ENCODE measurements at regions not wholly inside any gene's neighbourhood (a gene's known extent, or its start where the extent isn't known, plus 50 kb on each side); places are given as distances from the start of the nearest gene placed in this dataset.

DNA sequence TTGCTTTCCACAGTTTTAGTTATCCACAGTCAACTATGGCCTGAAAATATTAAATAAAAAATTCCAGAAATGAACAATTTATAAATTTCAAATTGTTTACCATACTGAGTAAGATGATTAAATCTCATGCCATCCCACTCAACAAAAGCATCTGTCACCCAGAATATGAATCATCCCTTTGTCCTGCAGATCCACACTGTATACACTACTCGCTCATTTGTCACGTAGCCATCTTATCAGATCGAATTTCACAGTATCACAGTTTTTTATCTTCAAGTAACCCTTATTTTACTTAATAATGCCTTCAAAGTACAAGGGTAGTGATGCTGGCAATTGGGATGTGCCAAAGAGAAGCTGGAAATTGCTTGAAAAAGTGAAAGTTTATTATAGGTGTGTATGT is 291.8 kb upstream of the LRATD1 start:
- no peaks in the 10 kb centered on the region for H3K9me3 ChIP-seq (ENCODE audit: control insufficient read depth, insufficient read depth, low read depth, low read length)
- no peak overlapping the region for H3K27ac ChIP-seq (ENCODE audit: extremely low read depth, low read depth, low read length)
- no peak overlapping the region for H3K4me3 ChIP-seq (ENCODE audit: low read depth, low read length)
- no peak for TF ChIP-seq GLIS2 (tag by site-specific recombination; IDR thresholded peaks at IDR 0.05)
- TF ChIP-seq, protein P1, sequence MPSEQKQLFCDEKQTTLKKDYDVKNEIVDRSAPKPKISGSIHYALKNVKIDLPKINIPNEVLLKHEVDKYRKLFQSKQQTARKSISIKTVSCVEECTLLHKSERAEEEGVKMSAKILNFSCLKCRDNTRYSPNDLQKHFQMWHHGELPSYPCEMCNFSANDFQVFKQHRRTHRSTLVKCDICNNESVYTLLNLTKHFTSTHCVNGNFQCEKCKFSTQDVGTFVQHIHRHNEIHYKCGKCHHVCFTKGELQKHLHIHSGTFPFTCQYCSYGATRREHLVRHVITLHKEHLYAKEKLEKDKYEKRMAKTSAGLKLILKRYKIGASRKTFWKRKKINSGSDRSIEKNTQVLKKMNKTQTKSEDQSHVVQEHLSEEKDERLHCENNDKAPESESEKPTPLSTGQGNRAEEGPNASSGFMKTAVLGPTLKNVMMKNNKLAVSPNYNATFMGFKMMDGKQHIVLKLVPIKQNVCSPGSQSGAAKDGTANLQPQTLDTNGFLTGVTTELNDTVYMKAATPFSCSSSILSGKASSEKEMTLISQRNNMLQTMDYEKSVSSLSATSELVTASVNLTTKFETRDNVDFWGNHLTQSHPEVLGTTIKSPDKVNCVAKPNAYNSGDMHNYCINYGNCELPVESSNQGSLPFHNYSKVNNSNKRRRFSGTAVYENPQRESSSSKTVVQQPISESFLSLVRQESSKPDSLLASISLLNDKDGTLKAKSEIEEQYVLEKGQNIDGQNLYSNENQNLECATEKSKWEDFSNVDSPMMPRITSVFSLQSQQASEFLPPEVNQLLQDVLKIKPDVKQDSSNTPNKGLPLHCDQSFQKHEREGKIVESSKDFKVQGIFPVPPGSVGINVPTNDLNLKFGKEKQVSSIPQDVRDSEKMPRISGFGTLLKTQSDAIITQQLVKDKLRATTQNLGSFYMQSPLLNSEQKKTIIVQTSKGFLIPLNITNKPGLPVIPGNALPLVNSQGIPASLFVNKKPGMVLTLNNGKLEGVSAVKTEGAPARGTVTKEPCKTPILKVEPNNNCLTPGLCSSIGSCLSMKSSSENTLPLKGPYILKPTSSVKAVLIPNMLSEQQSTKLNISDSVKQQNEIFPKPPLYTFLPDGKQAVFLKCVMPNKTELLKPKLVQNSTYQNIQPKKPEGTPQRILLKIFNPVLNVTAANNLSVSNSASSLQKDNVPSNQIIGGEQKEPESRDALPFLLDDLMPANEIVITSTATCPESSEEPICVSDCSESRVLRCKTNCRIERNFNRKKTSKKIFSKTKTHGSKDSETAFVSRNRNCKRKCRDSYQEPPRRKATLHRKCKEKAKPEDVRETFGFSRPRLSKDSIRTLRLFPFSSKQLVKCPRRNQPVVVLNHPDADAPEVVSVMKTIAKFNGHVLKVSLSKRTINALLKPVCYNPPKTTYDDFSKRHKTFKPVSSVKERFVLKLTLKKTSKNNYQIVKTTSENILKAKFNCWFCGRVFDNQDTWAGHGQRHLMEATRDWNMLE (tag by site-specific recombination; conservative IDR thresholded peaks at IDR 0.05; ENCODE audit: low read depth) = no peak
- POLR2A ChIA-PET = no interaction called here
- H3K36me3 ChIP-seq (ENCODE audit: control insufficient read depth in 2 of 2, insufficient read depth in 1 of 2, low read length in 2 of 2) = no peaks in the 10 kb centered on the region
- H3K4me1 ChIP-seq (ENCODE audit: control insufficient read depth, insufficient read depth, low read length) = no peaks in the 10 kb centered on the region
- CTCF ChIA-PET = no interaction called here

DNA sequence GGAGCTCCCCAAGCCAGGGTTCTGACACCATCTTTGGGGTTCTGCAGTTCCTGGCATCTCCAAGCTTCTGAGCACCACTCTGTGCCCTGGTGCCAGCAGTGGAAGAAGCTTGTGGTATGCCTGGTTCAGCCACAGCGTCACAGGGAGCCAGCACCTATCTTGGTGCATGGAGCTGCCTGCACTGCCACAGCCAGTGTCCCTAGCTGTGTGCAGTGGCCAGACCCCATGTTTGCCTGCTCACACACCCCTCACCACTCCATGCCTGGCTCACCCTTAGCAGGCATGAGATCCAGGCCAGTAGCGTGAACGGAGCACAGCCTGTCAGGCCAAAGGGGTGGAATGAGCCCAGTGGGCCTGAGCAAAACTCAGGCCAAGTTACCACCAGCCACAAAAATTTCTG is 290.2 kb upstream of the LRATD1 start:
- H3K4me3 ChIP-seq (ENCODE audit: low read depth, low read length) = no peak overlapping the region
- no peak overlapping the region for H3K27ac ChIP-seq (ENCODE audit: extremely low read depth, low read depth, low read length)
- no peaks in the 10 kb centered on the region for H3K9me3 ChIP-seq (ENCODE audit: control insufficient read depth, insufficient read depth, low read depth, low read length)
- no peaks in the 10 kb centered on the region for H3K4me1 ChIP-seq (ENCODE audit: control insufficient read depth, insufficient read depth, low read length)
- POLR2A ChIA-PET = no interaction called here
- CTCF ChIA-PET = no interaction called here
- H3K36me3 ChIP-seq (ENCODE audit: control insufficient read depth in 2 of 2, insufficient read depth in 1 of 2, low read length in 2 of 2) = no peaks in the 10 kb centered on the region
- TF ChIP-seq ZNF274 (IDR thresholded peaks at IDR 0.05; ENCODE audit: low read length) (no peak), ZNF274 (tag by site-specific recombination; IDR thresholded peaks at IDR 0.05; ENCODE audit: borderline replicate concordance) (no peak), ZBTB21 (tag by site-specific recombination; IDR thresholded peaks at IDR 0.05) (no peak), OVOL3 (tag by site-specific recombination; IDR thresholded peaks at IDR 0.05) (no peak)
- TF ChIP-seq, protein P2, sequence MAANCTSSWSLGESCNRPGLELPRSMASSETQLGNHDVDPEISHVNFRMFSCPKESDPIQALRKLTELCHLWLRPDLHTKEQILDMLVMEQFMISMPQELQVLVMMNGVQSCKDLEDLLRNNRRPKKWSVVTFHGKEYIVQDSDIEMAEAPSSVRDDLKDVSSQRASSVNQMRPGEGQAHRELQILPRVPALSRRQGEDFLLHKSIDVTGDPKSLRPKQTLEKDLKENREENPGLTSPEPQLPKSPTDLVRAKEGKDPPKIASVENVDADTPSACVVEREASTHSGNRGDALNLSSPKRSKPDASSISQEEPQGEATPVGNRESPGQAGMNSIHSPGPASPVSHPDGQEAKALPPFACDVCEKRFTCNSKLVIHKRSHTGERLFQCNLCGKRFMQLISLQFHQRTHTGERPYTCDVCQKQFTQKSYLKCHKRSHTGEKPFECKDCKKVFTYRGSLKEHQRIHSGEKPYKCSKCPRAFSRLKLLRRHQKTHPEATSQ (tag by site-specific recombination; IDR thresholded peaks at IDR 0.05) = no peak
- TF ChIP-seq, protein P3, sequence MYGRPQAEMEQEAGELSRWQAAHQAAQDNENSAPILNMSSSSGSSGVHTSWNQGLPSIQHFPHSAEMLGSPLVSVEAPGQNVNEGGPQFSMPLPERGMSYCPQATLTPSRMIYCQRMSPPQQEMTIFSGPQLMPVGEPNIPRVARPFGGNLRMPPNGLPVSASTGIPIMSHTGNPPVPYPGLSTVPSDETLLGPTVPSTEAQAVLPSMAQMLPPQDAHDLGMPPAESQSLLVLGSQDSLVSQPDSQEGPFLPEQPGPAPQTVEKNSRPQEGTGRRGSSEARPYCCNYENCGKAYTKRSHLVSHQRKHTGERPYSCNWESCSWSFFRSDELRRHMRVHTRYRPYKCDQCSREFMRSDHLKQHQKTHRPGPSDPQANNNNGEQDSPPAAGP (tag by site-specific recombination; IDR thresholded peaks at IDR 0.05) = no peak

DNA sequence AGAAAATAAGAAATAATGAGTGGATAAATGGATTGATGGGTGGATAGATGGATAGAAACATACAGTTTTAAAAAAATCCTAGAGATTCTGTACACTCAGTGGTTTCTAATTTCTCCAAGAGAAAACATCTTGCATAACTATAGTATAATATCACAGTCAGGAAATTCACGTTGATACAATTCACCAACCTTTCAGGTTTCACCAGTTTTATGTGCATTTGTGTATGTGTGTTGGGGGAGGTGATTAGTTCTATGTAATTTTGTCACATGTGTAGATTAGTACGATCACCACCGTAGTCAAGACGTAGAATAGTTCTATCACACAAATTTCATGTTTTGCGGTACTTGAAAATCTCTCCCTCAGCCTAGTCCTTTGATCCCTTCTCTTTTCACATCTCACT is 288.2 kb upstream of the LRATD1 start:
- Histone ChIP-seq H3K4me3 (ENCODE audit: low read depth, low read length) (no peak overlapping the region), H3K9me3 (ENCODE audit: control insufficient read depth, insufficient read depth, low read depth, low read length) (no peaks in the 10 kb centered on the region), H3K27ac (ENCODE audit: extremely low read depth, low read depth, low read length) (no peak overlapping the region), H3K4me1 (ENCODE audit: control insufficient read depth, insufficient read depth, low read length) (no peaks in the 10 kb centered on the region), H3K36me3 (ENCODE audit: control insufficient read depth in 2 of 2, insufficient read depth in 1 of 2, low read length in 2 of 2) (no peaks in the 10 kb centered on the region)
- CTCF ChIA-PET = no interaction called here
- POLR2A ChIA-PET = no interaction called here
- TF ChIP-seq SCRT1 (tag by site-specific recombination; IDR thresholded peaks at IDR 0.05; ENCODE audit: borderline replicate concordance) = no peak
- no peak for TF ChIP-seq ZNF76 (tag by site-specific recombination; IDR thresholded peaks at IDR 0.05; ENCODE audit: borderline replicate concordance, low read depth)
- TF ChIP-seq MEIS1 (CRISPR knock-in tag; IDR thresholded peaks at IDR 0.05; ENCODE audit: borderline replicate concordance) = no peak
- TF ChIP-seq, protein P2 (tag by site-specific recombination; IDR thresholded peaks at IDR 0.05) = no peak
- TF ChIP-seq WT1 (tag by site-specific recombination; IDR thresholded peaks at IDR 0.05) = no peak
- TF ChIP-seq, protein P4, sequence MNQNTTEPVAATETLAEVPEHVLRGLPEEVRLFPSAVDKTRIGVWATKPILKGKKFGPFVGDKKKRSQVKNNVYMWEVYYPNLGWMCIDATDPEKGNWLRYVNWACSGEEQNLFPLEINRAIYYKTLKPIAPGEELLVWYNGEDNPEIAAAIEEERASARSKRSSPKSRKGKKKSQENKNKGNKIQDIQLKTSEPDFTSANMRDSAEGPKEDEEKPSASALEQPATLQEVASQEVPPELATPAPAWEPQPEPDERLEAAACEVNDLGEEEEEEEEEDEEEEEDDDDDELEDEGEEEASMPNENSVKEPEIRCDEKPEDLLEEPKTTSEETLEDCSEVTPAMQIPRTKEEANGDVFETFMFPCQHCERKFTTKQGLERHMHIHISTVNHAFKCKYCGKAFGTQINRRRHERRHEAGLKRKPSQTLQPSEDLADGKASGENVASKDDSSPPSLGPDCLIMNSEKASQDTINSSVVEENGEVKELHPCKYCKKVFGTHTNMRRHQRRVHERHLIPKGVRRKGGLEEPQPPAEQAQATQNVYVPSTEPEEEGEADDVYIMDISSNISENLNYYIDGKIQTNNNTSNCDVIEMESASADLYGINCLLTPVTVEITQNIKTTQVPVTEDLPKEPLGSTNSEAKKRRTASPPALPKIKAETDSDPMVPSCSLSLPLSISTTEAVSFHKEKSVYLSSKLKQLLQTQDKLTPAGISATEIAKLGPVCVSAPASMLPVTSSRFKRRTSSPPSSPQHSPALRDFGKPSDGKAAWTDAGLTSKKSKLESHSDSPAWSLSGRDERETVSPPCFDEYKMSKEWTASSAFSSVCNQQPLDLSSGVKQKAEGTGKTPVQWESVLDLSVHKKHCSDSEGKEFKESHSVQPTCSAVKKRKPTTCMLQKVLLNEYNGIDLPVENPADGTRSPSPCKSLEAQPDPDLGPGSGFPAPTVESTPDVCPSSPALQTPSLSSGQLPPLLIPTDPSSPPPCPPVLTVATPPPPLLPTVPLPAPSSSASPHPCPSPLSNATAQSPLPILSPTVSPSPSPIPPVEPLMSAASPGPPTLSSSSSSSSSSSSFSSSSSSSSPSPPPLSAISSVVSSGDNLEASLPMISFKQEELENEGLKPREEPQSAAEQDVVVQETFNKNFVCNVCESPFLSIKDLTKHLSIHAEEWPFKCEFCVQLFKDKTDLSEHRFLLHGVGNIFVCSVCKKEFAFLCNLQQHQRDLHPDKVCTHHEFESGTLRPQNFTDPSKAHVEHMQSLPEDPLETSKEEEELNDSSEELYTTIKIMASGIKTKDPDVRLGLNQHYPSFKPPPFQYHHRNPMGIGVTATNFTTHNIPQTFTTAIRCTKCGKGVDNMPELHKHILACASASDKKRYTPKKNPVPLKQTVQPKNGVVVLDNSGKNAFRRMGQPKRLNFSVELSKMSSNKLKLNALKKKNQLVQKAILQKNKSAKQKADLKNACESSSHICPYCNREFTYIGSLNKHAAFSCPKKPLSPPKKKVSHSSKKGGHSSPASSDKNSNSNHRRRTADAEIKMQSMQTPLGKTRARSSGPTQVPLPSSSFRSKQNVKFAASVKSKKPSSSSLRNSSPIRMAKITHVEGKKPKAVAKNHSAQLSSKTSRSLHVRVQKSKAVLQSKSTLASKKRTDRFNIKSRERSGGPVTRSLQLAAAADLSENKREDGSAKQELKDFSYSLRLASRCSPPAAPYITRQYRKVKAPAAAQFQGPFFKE (tag by site-specific recombination; IDR thresholded peaks at IDR 0.05; ENCODE audit: borderline replicate concordance) = no peak
- no peak for TF ChIP-seq SALL2 (tag by site-specific recombination; IDR thresholded peaks at IDR 0.05; ENCODE audit: borderline replicate concordance)
- TF ChIP-seq, protein P3 (tag by site-specific recombination; IDR thresholded peaks at IDR 0.05) = no peak
- no peak for TF ChIP-seq ZNF585B (tag by site-specific recombination; IDR thresholded peaks at IDR 0.05)
